HG03571 (cell line): ENCODE measurements at regions not wholly inside any gene's neighbourhood (a gene's known extent, or its start where the extent isn't known, plus 50 kb on each side); places are given as distances from the start of the nearest gene placed in this dataset.

Experiments used
- ATAC-seq: cut with Tn5 transposase; IDR thresholded peaks from one replicate; pipeline ENCODE4 v1.9.1; 2021; ENCODE audit not compliant: unreplicated experiment

DNA sequence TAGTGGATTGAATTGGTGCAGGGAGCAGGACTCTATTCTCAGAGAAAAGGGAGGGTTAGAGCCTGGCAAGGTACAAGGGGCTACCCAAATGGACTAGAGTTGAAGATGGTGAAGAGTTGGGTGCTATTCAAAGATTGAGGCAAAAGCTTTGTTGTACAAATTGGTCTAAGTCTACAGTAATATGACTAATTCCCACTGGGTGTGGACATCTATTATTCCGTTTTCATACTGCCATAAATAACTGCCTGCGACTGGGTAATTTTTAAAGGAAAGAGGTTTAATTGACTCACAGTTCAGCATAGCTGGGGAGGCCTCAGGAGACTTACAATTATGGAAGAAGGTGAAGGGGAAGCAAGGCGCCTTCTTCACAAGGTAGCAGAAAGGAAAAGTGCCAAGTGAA lies 266.3 kb downstream of the TPBG start:
- no peak for ATAC-seq

DNA sequence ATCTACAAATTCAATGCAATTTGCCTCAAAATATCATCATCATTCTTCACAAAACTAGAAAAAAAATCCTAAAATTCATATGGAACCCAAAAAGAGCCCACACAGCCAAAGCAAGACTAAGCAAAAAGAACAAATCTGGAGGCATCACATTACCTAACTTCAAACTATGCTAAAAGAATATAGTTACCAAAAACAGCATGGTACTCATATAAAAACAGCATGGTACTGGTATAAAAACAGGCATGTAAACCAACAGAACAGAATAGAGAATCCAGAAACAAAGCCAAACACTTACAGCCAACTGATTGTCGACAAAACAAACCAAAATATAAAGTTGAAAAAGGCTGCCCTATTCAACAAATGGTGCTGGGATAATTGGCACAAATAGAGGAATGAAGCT lies 278.1 kb downstream of the TPBG start:
- no peak for ATAC-seq

DNA sequence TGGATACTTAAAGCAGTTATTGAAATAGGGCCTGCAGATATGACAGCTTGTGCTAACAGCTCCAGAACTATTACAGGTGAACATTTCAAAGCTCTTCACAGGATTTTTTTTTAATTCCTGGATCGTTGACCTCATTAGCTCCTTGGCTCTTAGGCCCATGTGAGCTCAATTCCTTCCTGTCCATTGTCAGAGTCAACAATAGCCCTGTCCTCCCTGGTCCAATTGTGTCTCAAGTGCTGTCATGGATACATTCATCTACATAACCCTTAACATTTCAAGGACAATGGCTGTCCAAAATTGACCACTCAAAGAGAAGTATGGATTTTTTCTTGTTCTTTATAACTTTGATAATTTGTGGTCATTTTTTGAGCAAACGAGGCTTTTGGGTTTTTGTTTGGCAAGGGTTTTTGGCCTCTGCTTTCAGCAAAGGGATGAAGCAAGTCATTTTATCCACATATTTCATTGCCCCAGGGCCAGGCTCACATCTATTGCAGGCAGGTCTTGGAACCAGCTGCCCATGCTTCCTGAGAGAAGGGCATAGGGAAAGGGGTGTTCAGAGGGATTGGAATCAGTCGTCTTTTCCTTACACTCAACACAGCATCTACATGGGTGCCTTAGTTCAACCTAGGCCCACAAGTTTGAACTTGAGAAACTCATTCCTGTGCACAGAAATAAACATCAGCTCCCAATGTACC lies 282.1 kb downstream of the TPBG start:
- ATAC-seq = no peak

DNA sequence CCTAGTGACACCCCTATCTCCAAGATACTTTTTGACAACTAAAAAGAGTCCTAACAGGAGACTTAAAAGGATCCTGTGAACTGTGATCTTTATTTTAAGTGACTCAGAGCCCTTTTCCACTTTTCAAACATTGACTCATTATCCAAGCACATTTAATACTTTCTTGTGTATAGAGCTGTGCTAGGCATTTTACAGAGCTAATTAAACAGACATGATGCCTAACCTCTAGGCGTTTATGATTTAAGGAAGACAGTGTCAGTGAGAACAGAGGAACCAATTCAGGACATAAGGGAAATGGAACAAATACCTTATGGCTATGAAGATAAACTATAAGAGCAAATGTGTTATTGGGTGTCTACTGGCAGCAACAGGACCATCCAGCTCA lies 282.6 kb downstream of the TPBG start:
- ATAC-seq = no peak

DNA sequence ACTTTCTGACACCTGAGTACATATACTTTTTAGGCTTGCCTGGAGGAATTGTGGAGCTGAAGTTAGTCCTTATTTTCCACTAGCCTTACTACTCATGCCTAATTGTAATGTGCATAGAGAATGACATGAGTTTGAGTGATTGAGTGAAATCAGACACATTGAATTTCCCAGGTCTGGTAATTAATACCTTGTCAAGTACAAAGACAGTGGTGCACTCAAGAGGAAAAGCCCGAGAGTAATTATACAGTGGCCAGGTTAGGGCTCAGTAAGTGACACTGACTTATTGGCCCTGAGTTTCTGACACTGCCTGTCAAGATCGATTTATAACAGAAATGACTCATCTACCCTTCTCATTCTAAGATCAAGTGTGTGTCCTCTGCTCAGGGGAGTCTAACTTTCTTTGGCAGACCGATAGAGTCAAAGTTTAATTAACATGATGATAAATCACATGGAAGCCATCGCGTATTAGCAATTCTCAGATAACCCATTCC lies 288.3 kb downstream of the TPBG start:
- ATAC-seq = no peak

DNA sequence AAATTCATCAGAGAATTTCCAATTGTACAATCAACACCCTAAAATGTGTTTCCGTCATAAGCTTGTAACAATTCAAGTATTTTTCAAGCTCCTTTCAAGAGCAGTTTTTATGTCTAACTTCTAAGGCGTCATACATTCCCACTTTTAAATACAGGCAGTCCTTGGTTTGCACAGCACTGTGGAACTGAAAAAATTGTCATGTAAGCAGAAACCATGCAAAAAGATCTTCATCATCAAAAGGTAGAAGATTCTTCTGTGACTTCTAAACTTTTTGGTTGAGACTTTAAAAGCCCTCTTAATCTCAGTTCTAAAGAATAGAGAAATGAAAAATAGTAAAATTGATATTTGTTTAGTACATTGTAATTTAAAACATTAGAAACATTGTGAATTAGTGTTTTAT lies 315.6 kb downstream of the TPBG start:
- ATAC-seq = no peak

DNA sequence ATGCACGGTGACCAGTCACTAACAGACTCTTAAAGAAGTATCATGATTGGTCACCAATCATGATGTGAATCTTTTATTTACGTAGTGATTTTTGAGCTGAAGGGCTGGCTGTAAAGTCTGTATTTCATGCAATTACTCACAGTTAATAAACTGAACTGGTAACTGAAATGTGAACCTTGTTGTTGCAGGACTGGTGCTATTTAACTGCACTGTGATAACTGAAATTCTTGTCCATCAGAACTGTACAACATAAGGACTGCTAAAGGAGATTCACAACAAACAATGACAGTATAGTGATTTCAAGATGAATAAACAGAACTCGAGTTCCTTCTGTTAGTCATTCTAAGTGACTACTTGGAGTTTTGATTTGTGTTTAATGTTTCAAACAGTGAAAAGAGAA lies 316.6 kb downstream of the TPBG start:
- ATAC-seq = no peak

DNA sequence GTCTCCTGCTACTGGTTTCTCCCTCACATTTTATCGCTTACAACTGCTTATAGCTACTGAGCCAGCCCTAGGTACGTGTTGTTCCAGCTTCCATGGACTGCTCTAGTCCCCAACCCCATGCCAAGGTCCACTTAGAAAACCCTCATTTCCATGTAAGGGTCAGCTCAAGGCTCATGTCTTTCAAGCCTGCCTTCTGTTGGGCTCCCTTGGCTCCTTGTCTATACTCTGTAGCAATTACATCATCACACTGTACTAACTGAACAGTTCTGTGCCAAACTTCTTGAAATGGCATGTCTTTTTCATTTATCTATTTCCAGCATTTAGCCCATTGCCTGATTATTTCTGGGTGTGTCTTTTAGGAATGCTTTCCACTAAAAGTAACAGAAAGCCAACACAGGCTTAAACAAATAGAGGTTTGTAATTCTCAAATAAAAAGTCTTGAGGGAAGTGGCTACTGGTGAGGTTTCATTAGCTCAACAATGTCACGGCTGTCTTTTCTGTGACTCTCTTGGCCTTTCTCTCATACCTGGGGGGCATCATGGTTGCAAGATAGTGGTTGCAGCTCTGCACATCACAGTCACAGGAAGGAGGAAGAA lies 317.6 kb downstream of the TPBG start:
- ATAC-seq = no peak

DNA sequence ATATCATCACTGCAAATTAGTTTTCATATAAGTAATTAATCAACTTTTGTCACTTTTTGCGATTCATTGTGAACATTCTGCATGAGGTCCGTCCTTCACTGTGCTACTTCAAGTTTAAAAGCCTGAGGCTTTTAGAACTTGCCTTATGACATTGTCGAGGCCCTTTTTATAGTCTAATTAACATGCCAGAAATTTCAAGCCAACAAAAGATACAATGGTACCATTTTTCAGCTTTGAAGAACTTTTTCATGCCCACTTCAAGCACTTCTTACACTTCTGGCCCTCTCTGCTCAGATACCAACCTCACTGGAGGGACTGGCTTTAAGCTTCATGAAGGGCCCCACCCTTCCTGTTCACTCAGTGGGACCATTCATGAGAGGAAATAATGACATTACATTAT lies 323.1 kb downstream of the TPBG start:
- ATAC-seq = no peak

DNA sequence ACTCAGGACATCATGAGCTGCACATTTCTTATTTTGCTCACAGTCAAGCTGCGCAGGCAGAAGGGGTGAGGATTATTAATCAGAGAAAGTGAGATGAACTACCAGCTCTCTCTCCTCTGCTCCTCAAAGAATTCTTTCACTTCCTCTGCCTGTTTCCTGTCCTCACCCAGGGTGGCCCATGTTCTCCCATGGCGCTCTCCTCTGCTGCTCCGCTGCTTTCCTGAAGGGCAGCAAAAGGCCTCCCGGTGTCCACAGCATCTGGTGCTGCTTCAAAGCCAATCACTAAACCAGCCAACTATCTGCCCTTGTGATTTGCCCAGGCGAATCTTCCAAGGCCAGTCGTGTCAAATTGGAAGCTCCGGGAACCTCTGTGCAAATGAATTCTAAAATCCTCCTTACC lies 324.2 kb downstream of the TPBG start:
- ATAC-seq = no peak

DNA sequence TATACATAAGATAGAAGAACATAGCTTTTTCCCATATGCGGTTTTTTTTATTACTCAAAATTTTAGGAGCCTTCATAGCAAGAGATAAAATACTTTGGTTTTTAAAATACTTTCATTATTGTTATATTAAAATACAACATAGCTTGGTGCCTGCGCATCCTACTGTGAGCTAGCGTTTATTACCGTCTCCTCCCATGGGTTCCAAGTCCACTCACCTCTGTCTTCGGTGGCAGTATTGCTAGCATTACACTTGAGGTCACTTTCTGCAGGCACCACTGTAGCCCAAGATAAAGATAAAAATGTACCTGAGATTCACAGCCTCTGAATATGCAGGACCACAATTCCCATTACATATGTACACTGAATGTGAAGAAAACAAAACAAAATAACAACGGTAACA lies 326.7 kb downstream of the TPBG start:
- no peak for ATAC-seq

DNA sequence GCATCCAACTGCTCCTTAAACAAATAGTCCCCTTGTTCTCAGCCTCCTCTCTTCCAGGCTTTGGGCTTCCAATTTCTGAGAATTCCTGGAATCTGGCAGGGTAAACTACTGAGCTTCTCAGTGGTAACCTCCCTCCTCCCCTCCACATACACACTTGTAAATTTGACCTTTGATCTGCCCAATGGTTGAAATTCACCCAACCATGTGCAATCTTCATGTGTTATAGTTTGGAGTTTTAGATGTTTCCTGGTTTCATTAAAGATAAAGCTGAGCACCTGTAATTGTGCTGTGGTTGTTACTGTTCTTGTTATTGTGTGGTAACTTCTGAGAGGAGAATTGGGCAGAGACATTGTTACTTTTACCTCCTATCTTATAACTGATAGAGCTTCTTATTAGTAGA lies 328.4 kb downstream of the TPBG start:
- no peak for ATAC-seq

DNA sequence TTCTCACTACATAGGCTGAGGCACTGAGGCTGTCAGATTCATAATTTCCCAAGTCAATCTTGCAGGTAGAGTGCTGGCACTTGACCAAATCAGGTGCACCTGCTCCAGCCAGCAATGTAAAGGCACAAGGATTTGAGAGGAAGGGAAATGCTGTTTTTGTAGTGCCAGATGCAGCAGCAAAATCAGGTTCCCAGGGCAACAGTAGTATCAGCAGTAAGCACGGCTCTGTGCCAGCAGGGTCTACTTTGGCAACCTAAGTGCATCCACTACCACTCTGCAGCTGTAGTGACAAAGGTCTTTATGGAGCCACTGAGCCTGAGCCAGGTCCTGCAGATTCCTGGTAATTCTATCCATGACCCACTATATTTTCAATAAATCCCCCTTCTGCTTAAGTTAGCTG lies 329.5 kb downstream of the TPBG start:
- no peak for ATAC-seq

DNA sequence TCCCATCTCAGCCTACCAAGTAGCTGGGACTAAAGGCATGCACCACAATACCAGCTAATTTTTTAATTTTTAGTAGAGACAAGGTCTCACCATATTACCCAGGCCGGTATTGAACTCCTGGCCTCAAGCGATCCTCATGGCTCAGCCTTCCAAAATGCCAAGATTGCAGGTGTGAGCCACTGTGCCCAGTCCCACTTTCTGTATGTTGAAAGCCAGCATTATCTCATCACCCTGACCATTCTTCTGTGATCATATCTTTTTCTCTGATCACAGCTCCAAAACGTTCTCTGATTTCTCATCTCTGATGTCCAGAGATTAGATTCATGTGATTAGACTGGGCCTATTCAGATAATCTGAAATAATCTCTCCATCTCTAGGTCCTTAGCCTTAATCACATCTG lies 337.7 kb downstream of the TPBG start:
- ATAC-seq = no peak

DNA sequence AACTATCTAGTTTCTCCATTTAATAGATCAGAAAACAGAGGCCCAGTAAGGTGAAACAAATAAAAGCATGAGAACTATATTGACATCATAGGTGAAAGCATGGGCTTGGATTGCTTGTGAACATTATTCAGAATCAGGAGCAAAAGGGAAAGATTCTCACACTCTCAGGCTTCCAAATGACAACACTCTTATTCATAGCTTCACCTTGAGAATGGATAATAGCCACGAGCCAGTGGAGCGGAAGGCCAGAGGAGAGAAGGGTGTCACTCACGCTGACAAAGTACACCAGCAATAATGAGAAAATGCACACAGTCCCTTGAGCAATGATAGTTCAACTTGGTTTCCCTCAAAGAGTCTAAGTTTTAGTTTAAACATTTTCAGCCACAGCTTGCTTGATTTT lies 339.0 kb downstream of the TPBG start:
- ATAC-seq = no peak

DNA sequence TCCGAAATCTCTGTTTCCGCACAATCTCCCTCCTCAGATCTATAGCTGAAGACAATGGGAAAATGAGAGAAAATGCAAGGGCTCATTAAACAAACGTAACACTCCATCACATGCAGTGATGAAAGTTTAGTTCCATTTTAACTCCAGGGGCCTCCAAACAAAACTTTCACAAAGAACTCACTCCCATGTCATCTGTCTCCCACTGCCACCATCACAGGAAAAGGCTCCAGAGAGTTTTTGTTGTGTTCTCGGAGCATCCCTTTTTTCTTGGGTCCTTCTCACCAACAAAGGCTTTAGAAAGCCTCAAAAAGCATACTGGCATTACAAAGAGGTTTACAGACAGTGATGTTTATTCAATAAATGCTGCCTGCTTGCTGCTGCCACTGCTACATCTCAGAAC lies 339.6 kb downstream of the TPBG start:
- ATAC-seq = no peak

DNA sequence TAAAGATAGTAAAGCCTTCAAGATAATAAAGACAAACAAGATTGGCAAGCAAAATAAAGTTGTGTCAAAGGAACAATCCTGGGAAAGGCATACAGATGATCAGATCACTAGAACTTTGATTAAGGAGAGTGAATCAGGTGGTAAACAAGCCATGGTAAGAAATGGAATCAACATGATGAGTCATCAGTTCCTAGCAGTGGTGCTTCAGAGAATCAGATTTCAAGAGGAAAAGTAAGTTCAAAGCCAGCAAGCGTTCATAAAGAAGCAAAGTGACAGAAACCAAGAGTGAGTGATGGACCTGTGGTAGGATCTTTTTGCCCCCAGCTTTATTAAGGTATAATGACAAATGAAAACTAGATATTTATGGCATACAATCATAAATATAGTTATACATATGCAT lies 340.4 kb downstream of the TPBG start:
- no peak for ATAC-seq

DNA sequence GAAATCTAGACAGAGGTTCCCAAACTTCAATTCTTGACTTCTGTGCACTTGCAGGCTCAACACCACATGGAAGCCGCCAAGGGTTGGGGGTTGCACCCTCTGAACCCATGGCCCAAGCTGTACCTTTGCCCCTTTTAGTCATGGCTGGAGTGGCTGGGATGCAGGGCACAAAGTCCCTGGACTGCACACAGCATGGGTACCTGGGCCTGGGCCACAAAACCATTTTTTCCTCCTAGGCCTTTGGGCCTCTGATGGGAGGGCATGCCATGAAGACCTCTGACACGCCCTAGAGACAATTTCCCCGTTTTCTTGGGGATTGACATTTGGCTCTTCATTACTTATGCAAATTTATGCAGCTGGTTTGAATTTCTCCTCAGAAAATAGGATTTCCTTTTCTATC lies 342.0 kb downstream of the TPBG start:
- ATAC-seq = no peak

DNA sequence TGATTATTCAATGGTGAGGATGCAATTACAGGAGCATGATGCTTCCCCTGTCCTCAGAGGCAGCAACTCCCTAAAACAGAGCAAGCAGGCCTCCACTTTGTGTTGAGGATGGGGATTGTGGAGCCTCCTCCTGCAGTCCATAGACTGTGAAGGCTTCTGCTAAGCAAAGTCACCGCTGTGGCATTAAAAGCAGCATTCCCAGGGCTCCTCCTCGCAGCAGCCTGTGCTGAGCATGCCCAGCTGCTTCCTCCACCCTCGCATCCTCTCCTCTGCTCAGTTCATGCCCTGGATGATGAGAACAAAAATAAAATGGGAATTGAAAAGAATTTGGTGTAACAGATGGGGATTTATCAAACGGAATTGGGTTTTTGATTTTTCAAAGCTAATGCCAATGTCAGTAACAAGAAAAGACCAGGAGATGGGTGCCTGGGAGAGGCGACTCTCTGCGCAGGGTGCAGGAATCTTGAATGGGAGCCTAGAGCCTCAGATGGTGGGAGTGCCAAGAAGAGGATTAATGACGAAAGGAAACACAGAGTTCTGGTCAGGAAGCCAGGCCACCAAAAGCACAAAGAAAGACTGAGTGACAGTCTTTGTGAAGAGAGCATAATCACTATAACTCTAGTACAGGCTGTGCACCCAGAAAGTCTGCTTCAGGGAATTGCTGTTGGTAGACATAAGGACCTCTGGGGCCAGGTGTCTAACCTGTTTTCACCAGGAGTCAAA lies 347.6 kb downstream of the TPBG start:
- ATAC-seq = no peak

DNA sequence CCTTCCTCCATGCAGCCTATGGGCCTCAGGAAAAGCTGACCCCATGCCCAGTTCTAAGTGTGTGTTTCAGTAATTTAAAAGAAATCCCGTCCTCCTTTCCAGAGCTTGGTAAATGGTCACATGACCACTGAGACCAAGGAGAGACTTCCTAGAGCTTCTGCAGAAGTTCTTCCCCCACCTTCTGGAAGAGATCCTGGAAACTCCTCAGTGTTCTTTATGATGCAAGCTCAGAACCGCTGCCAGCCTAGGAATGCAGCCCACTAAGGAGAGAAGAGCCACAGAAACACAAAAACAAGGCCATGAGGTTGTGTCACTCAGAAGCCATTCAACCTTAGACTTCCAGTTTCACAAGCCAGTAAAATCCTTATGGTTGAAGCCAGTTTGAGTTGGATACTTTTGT lies 348.4 kb downstream of the TPBG start:
- ATAC-seq = no peak

DNA sequence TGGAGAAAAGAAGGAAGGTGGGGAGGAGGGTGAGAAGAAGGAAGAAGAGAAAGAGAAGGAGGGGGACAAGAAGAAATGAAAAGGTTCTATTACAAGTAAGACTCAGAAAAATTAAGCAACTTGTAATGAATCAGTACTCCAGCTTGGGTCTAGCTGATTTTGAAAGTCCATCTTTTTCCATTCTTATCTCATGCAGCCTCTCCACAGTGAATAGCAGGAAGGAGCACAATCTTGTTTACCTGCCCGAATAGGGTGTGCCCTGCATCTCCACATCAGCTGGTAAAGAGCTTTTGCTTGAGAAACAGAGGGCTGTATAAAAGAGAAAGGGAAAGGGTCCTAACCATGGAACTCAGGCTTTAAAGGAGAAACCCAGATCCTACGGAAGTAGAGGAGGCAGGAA lies 348.8 kb downstream of the TPBG start:
- no peak for ATAC-seq

DNA sequence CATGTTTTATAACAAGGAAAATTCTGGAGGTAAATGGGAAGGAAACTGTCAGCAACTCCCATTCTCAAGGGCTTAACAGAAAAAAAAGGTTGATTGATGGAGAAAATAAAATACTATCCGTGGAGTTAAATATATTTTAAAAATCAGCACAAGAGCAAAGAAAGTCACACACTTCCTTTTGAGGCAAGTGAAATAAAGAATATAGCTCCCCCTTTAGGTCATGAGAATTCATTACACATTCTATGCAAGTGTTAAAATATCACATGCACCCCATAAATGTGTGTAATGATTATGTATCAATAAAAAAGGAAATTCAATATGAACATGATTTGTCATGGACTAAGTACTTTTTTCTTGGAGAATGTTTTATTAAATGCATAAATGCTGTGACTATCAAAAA lies 349.2 kb downstream of the TPBG start:
- no peak for ATAC-seq
